ENCODE measurements at regions not wholly inside any gene's neighbourhood (a gene's known extent, or its start where the extent isn't known, plus 50 kb on each side); places are given as distances from the start of the nearest gene placed in this dataset.

- H3K4me1 ChIP-seq (ENCODE audit: control insufficient read depth in 1 of 2, insufficient read depth in 2 of 2, low read depth in 1 of 2, low read length in 1 of 2): no peaks in the 10 kb centered on the region
- no peak overlapping the region for H2AFZ ChIP-seq (ENCODE audit: low read depth)
- no peak for DNase-seq
- POLR2A ChIA-PET: no interaction called here
- H3K9me2 ChIP-seq: no peaks in the 10 kb centered on the region
- no peaks in the 10 kb centered on the region for H3K27me3 ChIP-seq (ENCODE audit: insufficient read depth)
- no peak overlapping the region for H3K4me2 ChIP-seq
- H3K27ac ChIP-seq (ENCODE audit: low read depth in 2 of 2, low read length in 1 of 2): no peak overlapping the region
- no peak overlapping the region for H3K9ac ChIP-seq
- no peaks in the 10 kb centered on the region for H3F3A ChIP-seq (replicated peaks; ENCODE audit: insufficient read depth)
- H3K9me3 ChIP-seq: peaks cover 3% of the 10 kb centered on the region; the same call in 1 of the 2 replicates
- no peak for TF ChIP-seq SMC3 (IDR thresholded peaks at IDR 0.05; ENCODE audit: low read depth, low read length)
- no peak for TF ChIP-seq MEF2A (IDR thresholded peaks at IDR 0.05; ENCODE audit: borderline replicate concordance, low read depth)
- no peak for TF ChIP-seq RAD21 (IDR thresholded peaks at IDR 0.05; ENCODE audit: low read length)
- no peak for TF ChIP-seq EP300 (IDR thresholded peaks at IDR 0.05; ENCODE audit: borderline replicate concordance in 1 of 2, low read depth in 1 of 2, low read length in 1 of 2)
- TF ChIP-seq IRF3 (IDR thresholded peaks at IDR 0.05; ENCODE audit: low read depth, low read length): no peak
- TF ChIP-seq CHD2 (IDR thresholded peaks at IDR 0.05; ENCODE audit: low read length, partially characterized antibody): no peak
- no peak for TF ChIP-seq TCF12 (IDR thresholded peaks at IDR 0.05)
- no peak for TF ChIP-seq CTCF (IDR thresholded peaks at IDR 0.05)
- TF ChIP-seq MXI1 (IDR thresholded peaks at IDR 0.05; ENCODE audit: low read depth, low read length): no peak
- no peak for TF ChIP-seq TEAD4 (IDR thresholded peaks at IDR 0.05; ENCODE audit: borderline replicate concordance, insufficient read depth)
- TF ChIP-seq NFIC (IDR thresholded peaks at IDR 0.05; ENCODE audit: borderline replicate concordance): no peak
- no peak for TF ChIP-seq RXRA (IDR thresholded peaks at IDR 0.05; ENCODE audit: borderline replicate concordance, low read depth)
- TF ChIP-seq GATA2 (CRISPR knock-in tag; IDR thresholded peaks at IDR 0.05): no peak
- TF ChIP-seq REST (IDR thresholded peaks at IDR 0.05; ENCODE audit: low read depth, low read length): no peak
- TF ChIP-seq JUND (IDR thresholded peaks at IDR 0.05): no peak
- no peaks in the 10 kb centered on the region for H3K36me3 ChIP-seq (replicated peaks in 1 of 2; ENCODE audit: control insufficient read depth in 1 of 2, insufficient read depth in 2 of 2, low read length in 1 of 2)
- H3K4me3 ChIP-seq (ENCODE audit: low read depth in 2 of 2, low read length in 1 of 2): no peak overlapping the region
- no peaks in the 10 kb centered on the region for H3K79me2 ChIP-seq (ENCODE audit: insufficient read depth)
- CTCF ChIA-PET: interaction anchor here (1.3 kb wide), 1 partner anchor 737 kb away, joined by 3 read pairs; no protein-coding TSS in a partner anchor
- no peaks in the 10 kb centered on the region for H4K20me1 ChIP-seq (ENCODE audit: insufficient read depth)
Observed at GRCh38 chr6:115159733-115160132, 816.9 kb upstream of the HS3ST5 start.

Measured in SK-N-SH (cell line).